ENCODE measurements at regions not wholly inside any gene's neighbourhood (a gene's known extent, or its start where the extent isn't known, plus 50 kb on each side); places are given as distances from the start of the nearest gene placed in this dataset.
A peak's percentile ranks its signal among the peaks of the same experiment; 100 is the strongest.

- Histone ChIP-seq H3K4me2 (ENCODE audit: low read length) (no peak overlapping the region), H2BK5ac (ENCODE audit: low read depth, low read length, poor library complexity) (no peak overlapping the region), H3K79me1 (ENCODE audit: low read length) (no peaks in the 10 kb centered on the region), H3K27me3 (ENCODE audit: insufficient read depth, low read length) (no peaks in the 10 kb centered on the region), H3K9me3 (ENCODE audit: insufficient read depth, low read depth, low read length) (peaks cover 3% of the 10 kb centered on the region), H3K27ac (ENCODE audit: low read depth, low read length) (no peak overlapping the region), H4K8ac (ENCODE audit: low read depth, low read length) (no peak overlapping the region), H3K4ac (ENCODE audit: low read depth, low read length) (no peak overlapping the region), H3K23ac (ENCODE audit: low read length) (no peak overlapping the region), H2AK5ac (ENCODE audit: low read length) (no peak overlapping the region), H3K4me1 (ENCODE audit: control insufficient read depth in 1 of 2, insufficient read depth in 2 of 2, low read length in 2 of 2) (no peaks in the 10 kb centered on the region), H3K9ac (ENCODE audit: low read length) (no peak overlapping the region), H2BK120ac (ENCODE audit: insufficient read depth, low read length, poor library complexity) (no peak overlapping the region), H3K36me3 (ENCODE audit: control insufficient read depth in 1 of 2, insufficient read depth in 2 of 2, low read length in 2 of 2) (no peaks in the 10 kb centered on the region), H4K12ac (ENCODE audit: low read depth, low read length) (no peak overlapping the region), H3K18ac (ENCODE audit: low read length) (no peak overlapping the region), H3K79me2 (ENCODE audit: control insufficient read depth, insufficient read depth, low read length, poor library complexity) (no peaks in the 10 kb centered on the region), H2AFZ (ENCODE audit: insufficient read depth, low read length, poor library complexity) (no peak overlapping the region), H4K91ac (ENCODE audit: low read depth, low read length) (no peak overlapping the region), H3K14ac (ENCODE audit: low read length) (no peak overlapping the region), H2BK12ac (ENCODE audit: low read length) (no peak overlapping the region), H3K4me3 (ENCODE audit: low read depth, low read length) (no peak overlapping the region)
- no peak for DNase-seq
- WGBS (ENCODE audit: extremely low coverage, insufficient coverage, insufficient read length), result no CpG with 5 or more reads among the region's 1 CpG
Observed at GRCh38 chr6:19997104-19997503, 159.9 kb downstream of the ID4 start.

- Histone ChIP-seq H2BK120ac (ENCODE audit: insufficient read depth, low read length, poor library complexity) (no peak overlapping the region), H3K14ac (ENCODE audit: low read length) (no peak overlapping the region), H3K4me3 (ENCODE audit: low read depth, low read length) (no peak overlapping the region), H2BK5ac (ENCODE audit: low read depth, low read length, poor library complexity) (no peak overlapping the region), H3K9me3 (ENCODE audit: insufficient read depth, low read depth, low read length) (peaks cover 3% of the 10 kb centered on the region), H3K23ac (ENCODE audit: low read length) (no peak overlapping the region), H4K8ac (ENCODE audit: low read depth, low read length) (no peak overlapping the region), H3K27ac (ENCODE audit: low read depth, low read length) (no peak overlapping the region), H4K12ac (ENCODE audit: low read depth, low read length) (no peak overlapping the region), H3K4me2 (ENCODE audit: low read length) (no peak overlapping the region), H4K91ac (ENCODE audit: low read depth, low read length) (no peak overlapping the region), H3K36me3 (ENCODE audit: control insufficient read depth in 1 of 2, insufficient read depth in 2 of 2, low read length in 2 of 2) (no peaks in the 10 kb centered on the region), H3K18ac (ENCODE audit: low read length) (no peak overlapping the region), H3K27me3 (ENCODE audit: insufficient read depth, low read length) (no peaks in the 10 kb centered on the region), H2AFZ (ENCODE audit: insufficient read depth, low read length, poor library complexity) (no peak overlapping the region), H2AK5ac (ENCODE audit: low read length) (no peak overlapping the region), H2BK12ac (ENCODE audit: low read length) (no peak overlapping the region), H3K4me1 (ENCODE audit: control insufficient read depth in 1 of 2, insufficient read depth in 2 of 2, low read length in 2 of 2) (no peaks in the 10 kb centered on the region), H3K79me1 (ENCODE audit: low read length) (no peaks in the 10 kb centered on the region), H3K9ac (ENCODE audit: low read length) (no peak overlapping the region), H3K4ac (ENCODE audit: low read depth, low read length) (no peak overlapping the region), H3K79me2 (ENCODE audit: control insufficient read depth, insufficient read depth, low read length, poor library complexity) (no peaks in the 10 kb centered on the region)
- no CpG with 5 or more reads among the region's 3 CpGs for WGBS (ENCODE audit: extremely low coverage, insufficient coverage, insufficient read length)
- no peak for DNase-seq
Observed at GRCh38 chr6:19998541-19998940, 161.4 kb downstream of the ID4 start.

DNA sequence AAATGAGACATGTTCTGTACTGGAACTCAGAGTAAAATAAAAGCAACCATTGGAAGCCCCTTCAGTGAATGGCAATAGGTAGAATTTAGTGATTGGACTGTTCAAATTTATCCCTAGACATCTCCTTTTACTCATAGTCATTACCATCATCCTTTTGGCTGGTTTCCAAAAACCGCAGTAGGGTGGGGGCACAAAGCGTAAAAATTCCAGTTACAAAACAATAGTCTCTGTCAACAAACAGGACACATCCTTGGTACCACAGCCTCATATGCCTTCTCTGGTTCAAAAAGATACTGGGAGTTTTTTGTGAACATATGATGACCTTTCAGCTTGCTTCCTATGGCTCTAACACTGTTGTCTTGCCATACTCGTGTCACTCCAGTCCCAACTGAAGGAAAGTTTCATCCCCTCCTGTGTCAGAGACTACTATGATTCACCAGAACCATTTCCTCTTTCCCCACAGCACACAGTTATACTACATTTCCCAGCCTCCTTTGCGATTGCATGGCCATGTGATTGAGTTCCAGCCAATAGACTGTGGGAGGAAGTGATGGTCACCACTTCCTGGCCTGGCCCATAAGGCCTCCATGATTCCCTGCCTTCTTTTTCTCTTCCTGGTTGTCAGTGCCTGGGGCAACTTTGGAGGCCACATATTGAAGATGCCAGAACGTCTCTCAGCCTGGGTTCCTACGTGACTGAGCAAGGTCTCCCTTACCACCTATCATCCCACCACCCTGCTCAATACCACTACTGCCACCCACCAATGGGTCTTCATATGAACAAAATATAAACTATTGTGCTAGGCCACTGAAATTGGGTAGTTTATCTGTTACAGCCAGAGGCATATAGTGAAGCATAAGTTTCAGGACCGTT, 162.4 kb downstream of the ID4 start:
- H3K9ac ChIP-seq (ENCODE audit: low read length), result no peak overlapping the region
- no peak overlapping the region for H3K18ac ChIP-seq (ENCODE audit: low read length)
- no CpG with 5 or more reads among the region's 7 CpGs for whole genome bisulfite sequencing (ENCODE audit: extremely low coverage, insufficient coverage, insufficient read length)
- H3K27ac ChIP-seq (ENCODE audit: low read depth, low read length), result no peak overlapping the region
- no peak overlapping the region for H3K4me2 ChIP-seq (ENCODE audit: low read length)
- H3K9me3 ChIP-seq (ENCODE audit: insufficient read depth, low read depth, low read length), result peaks cover 3% of the 10 kb centered on the region
- H3K79me2 ChIP-seq (ENCODE audit: control insufficient read depth, insufficient read depth, low read length, poor library complexity), result no peaks in the 10 kb centered on the region
- DNase-seq, result peak; percentile 18 to 28
- no peak overlapping the region for H2BK12ac ChIP-seq (ENCODE audit: low read length)
- H3K14ac ChIP-seq (ENCODE audit: low read length), result no peak overlapping the region
- no peak overlapping the region for H3K23ac ChIP-seq (ENCODE audit: low read length)
- H4K8ac ChIP-seq (ENCODE audit: low read depth, low read length), result no peak overlapping the region
- no peak overlapping the region for H4K12ac ChIP-seq (ENCODE audit: low read depth, low read length)
- no peaks in the 10 kb centered on the region for H3K79me1 ChIP-seq (ENCODE audit: low read length)
- H3K4me3 ChIP-seq (ENCODE audit: low read depth, low read length), result no peak overlapping the region
- no peak overlapping the region for H4K91ac ChIP-seq (ENCODE audit: low read depth, low read length)
- no peak overlapping the region for H2AK5ac ChIP-seq (ENCODE audit: low read length)
- no peaks in the 10 kb centered on the region for H3K27me3 ChIP-seq (ENCODE audit: insufficient read depth, low read length)
- H3K4ac ChIP-seq (ENCODE audit: low read depth, low read length), result no peak overlapping the region
- H3K36me3 ChIP-seq (ENCODE audit: control insufficient read depth in 1 of 2, insufficient read depth in 2 of 2, low read length in 2 of 2), result no peaks in the 10 kb centered on the region
- H2BK5ac ChIP-seq (ENCODE audit: low read depth, low read length, poor library complexity), result no peak overlapping the region
- no peak overlapping the region for H2AFZ ChIP-seq (ENCODE audit: insufficient read depth, low read length, poor library complexity)
- no peak overlapping the region for H2BK120ac ChIP-seq (ENCODE audit: insufficient read depth, low read length, poor library complexity)
- H3K4me1 ChIP-seq (ENCODE audit: control insufficient read depth in 1 of 2, insufficient read depth in 2 of 2, low read length in 2 of 2), result no peaks in the 10 kb centered on the region

DNA sequence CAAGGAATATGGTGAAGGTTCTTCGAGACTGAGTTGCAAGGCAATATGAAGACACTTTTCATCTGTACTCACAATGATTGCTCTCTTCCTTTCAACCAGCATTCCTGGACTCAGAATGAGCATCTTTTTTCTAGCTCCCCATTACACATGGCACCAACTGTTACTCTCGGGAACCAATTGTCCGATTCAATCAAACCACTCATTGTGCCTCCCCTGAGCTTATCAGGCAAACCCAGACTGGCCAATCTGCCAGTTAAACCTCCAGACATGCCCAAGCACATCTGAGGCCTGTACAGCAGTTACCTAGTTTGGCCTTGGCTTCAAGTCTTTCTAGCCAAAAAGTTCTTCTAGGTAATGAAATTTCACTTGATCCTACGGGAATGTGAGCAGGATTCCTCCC, 164.1 kb downstream of the ID4 start:
- Histone ChIP-seq H3K79me2 (ENCODE audit: control insufficient read depth, insufficient read depth, low read length, poor library complexity) (no peaks in the 10 kb centered on the region), H2BK120ac (ENCODE audit: insufficient read depth, low read length, poor library complexity) (no peak overlapping the region), H3K9me3 (ENCODE audit: insufficient read depth, low read depth, low read length) (peaks cover 3% of the 10 kb centered on the region), H3K27me3 (ENCODE audit: insufficient read depth, low read length) (no peaks in the 10 kb centered on the region), H2AK5ac (ENCODE audit: low read length) (no peak overlapping the region), H3K4me1 (ENCODE audit: control insufficient read depth in 1 of 2, insufficient read depth in 2 of 2, low read length in 2 of 2) (no peaks in the 10 kb centered on the region), H3K18ac (ENCODE audit: low read length) (no peak overlapping the region), H3K79me1 (ENCODE audit: low read length) (no peaks in the 10 kb centered on the region), H4K12ac (ENCODE audit: low read depth, low read length) (no peak overlapping the region), H3K4me3 (ENCODE audit: low read depth, low read length) (no peak overlapping the region), H3K4ac (ENCODE audit: low read depth, low read length) (no peak overlapping the region), H4K91ac (ENCODE audit: low read depth, low read length) (no peak overlapping the region), H2BK12ac (ENCODE audit: low read length) (no peak overlapping the region), H3K23ac (ENCODE audit: low read length) (no peak overlapping the region), H3K36me3 (ENCODE audit: control insufficient read depth in 1 of 2, insufficient read depth in 2 of 2, low read length in 2 of 2) (no peaks in the 10 kb centered on the region), H2BK5ac (ENCODE audit: low read depth, low read length, poor library complexity) (no peak overlapping the region), H4K8ac (ENCODE audit: low read depth, low read length) (no peak overlapping the region), H2AFZ (ENCODE audit: insufficient read depth, low read length, poor library complexity) (no peak overlapping the region), H3K4me2 (ENCODE audit: low read length) (no peak overlapping the region), H3K27ac (ENCODE audit: low read depth, low read length) (no peak overlapping the region), H3K14ac (ENCODE audit: low read length) (no peak overlapping the region), H3K9ac (ENCODE audit: low read length) (no peak overlapping the region)
- DNase-seq, result no peak
- no CpG with 5 or more reads among the region's 4 CpGs for WGBS (ENCODE audit: extremely low coverage, insufficient coverage, insufficient read length)
